HG03354 (cell line): ENCODE measurements at regions not wholly inside any gene's neighbourhood (a gene's known extent, or its start where the extent isn't known, plus 50 kb on each side); places are given as distances from the start of the nearest gene placed in this dataset.

ENCODE experiments used
- ATAC-seq: cut with Tn5 transposase; IDR thresholded peaks from one replicate; pipeline ENCODE4 v1.9.1; 2021; ENCODE audit warnings: mild to moderate bottlenecking; ENCODE audit not compliant: unreplicated experiment, poor library complexity, severe bottlenecking

DNA sequence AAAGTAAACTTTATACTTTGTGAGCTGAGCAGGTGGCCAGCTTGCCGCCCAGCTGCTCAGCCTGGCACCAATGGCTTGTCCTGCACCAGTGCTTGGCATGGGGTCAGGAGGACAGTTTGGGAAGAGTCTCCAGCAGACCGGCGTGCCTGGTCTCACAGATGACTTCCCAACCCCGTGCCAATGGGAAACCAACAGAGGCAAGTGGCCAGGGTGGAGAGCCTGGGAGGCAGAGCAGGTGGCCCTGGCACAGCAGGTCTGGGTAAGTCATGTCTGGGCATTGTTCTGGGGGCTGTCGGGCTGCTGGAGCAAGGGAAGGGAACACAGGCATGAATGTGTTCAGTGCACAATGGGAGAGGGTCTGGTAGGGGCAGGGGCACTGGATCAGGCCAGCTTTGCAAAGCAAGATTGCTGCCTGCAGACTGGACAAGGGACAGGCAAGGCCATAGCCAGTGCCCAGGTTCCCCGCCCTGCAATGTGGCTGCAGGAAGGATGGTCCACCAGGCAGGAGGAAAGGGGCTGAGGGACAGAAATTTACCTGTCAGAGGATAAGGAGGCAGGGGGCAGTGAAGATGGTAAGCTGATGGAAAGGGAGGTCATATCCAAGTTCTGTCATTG is 76.2 kb upstream of the ALDH1B1 start:
- ATAC-seq: no peak

DNA sequence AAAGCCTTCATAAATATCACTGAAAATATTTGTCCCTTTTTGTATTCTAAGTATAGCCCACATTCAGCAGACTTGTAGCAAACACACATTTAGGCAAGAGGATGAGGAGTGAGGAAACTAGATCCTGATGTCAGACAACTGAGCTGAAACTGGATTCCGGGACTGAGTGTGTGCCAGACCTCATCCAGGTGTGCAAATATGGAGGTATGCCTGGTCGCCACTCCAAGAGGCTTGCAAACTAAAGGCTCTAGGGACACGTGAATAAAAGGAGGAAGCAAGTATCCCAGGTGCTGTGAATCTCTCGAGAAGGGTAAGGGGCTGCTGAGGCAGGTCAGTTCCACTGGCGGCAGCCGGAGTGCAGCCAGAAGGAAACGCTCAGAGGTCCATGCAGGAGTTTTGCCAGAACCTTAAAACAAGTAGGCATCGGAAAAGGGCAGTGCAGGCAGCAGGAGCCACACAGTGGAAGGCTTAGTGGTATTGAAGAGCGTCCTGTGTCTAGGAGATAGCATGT is 77.4 kb upstream of the ALDH1B1 start:
- no peak for ATAC-seq

DNA sequence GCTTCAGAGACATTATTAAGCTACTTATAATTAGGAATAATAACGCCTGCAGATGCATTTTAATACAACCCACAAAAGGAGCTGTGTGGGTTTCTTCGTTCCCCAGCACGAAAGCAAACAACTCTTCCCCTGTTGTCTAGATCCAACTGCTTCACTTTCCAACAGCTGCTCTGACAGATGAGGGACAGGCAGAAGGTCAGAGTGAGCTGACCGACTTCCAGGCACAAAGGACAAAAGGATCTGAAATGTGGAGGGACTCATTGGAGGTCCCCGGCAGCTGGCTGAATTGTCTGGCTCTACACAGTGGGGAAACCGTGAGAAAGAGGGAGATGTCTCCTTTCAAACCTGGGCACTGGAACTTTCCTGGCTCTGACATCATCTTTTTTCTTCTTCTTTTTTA is 79.1 kb upstream of the ALDH1B1 start:
- no peak for ATAC-seq

DNA sequence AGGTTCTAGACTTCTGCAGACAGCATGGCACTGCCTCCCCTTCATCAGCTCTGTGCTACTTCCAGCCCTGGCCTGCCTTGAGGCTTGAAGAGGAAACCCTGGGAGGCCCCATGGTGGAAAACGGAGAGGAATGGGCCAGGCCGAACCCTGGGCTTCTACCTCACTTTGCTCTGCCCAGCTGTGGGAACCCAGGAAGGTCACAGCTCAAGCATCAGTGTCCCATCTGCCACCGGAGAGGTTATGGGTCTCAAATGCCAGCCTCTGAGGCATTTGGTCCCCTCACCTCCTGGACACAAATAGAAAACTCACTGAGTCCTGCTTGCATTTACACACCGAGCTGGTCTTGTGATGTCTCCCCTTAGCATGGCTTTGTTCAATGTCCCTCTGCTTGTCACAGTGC is 80.1 kb upstream of the ALDH1B1 start:
- ATAC-seq: no peak

DNA sequence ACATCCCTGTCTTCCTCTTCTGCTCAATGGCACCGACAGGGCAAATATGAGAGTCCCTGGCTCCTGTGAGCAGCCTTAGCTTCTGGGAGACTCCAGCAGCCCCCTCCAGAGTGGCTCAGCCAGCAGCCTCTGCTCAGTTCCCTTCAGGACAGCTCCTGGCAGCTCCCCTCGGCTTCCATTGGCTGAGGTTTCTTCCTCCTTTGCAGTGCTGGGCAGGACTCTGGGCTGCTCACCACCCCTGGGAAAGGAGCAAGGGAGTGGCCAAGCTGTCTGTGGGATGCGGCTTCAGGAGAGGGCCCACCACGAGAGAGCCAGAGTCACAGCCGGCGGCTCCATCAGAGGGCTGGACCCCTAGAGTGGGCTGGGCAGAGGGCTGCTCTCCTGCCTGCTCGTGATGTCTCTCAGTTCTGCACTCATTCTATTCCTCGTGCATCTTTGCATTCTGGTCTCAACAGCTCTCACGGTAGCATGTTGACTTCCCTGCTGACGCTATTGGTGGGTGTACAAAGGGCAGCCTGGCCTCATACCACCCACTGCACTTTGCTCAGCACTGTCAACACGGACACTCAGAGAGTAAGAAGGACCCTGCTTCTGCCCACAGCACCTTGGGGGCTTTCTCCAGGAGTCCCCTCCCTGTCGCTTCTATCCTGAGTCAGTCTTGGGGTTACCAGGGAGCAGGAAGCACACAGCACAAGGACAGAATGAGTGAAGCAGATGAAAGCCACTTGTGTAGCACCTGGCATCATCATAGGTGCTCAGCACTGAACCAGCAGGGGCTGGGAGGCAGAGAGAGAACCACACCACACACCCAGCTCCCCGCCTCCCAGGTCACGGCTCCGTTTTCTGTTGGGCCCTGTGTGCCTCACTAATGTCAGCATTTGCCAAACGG is 80.9 kb upstream of the ALDH1B1 start:
- no peak for ATAC-seq

DNA sequence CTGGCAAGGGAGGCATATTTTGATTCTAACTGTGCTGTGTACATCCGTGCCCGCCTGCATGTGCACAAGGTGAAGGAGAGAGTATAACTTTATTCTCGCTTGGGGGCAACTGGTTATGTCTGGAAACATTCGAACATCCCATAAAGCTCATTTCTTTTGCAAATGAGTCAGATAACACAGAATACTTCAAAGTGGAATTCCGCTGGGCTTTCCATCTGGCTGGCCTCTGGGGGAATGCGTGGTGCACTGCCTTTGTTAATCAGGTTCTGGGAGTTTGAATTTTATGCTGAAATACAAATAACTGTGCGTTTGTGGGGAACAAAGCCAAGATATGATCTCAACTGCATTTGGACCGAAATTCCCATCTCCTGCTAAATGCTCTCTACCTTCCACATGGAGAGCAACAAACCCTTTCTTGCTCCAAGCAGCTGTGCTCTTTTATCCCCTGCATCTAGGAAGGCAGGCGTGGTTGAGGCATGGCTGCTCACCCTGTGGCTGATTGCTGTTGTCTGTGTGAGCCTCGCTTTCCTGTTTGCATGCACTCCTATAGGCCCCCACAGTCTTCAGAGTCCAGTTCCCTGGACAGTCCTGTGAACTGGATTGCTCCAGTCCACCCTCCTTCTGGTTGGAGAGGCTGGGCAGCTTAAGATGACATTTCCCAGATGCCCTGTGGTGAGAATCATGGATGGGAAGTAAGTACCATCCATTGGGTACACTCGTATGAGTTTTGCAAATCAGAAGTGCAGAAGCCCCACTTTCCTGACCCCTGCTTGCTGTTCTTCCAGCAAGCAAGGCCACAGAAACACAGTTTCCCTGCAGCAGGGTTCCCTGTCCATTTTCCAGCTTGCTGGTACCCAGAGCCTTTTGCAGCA is 82.9 kb upstream of the ALDH1B1 start:
- ATAC-seq: no peak

DNA sequence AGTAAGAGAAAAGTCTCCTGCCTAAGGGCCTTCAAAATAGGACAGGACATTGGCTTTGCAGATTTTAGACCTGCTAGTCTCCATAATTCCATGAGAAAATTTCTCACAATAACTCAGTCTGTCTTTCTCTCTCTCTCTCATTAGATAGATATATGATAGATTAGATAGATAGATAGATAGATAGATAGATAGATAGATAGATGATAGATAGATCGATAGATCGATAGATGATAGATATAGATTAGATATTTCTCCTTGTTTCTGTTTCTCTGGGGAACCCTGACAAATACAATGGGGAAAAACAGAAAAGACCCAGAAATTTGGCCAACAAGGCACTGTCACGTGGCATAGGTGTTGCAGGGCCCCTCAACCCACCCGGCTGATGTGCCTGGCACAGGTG is 84.4 kb upstream of the ALDH1B1 start:
- ATAC-seq: no peak

DNA sequence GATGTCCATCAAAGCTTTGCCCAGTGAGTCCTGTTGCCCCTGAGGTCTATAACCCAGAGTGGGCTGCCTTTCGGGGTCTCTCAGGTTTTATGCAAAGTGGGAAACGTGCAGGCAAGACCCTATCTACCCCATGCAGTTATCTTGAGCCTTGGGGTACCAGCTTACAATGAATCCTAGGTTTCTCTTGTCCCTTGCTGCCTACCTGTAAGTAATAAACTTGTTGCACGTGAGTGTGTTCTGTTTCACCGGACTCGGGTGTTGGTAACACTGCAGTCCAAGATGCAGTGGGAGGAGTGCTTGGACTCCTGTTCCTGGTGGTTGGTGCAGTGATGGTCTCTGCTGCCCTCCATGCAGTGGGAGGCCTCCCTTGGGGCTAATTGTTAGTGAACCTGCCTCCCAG is 85.6 kb upstream of the ALDH1B1 start:
- ATAC-seq: no peak

DNA sequence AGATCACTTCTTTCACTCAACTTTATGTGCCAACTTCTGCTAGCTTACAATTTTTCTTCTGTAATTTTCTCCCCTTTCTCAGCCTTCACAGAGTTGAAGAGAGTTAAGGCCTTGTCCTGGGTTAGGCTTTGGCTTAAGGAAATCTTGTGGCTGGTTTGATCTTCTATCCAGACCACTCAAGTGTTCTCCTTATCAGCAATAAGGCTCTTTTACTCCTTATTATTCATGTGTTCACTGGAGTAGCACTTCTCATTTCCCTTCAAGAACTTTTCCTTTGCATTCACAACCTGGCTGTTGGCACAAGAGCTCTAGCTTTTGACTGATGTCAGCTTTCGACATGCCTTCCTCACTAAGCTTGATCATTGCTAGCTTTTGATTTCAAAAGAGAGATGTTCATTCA is 86.9 kb upstream of the ALDH1B1 start:
- ATAC-seq: no peak

DNA sequence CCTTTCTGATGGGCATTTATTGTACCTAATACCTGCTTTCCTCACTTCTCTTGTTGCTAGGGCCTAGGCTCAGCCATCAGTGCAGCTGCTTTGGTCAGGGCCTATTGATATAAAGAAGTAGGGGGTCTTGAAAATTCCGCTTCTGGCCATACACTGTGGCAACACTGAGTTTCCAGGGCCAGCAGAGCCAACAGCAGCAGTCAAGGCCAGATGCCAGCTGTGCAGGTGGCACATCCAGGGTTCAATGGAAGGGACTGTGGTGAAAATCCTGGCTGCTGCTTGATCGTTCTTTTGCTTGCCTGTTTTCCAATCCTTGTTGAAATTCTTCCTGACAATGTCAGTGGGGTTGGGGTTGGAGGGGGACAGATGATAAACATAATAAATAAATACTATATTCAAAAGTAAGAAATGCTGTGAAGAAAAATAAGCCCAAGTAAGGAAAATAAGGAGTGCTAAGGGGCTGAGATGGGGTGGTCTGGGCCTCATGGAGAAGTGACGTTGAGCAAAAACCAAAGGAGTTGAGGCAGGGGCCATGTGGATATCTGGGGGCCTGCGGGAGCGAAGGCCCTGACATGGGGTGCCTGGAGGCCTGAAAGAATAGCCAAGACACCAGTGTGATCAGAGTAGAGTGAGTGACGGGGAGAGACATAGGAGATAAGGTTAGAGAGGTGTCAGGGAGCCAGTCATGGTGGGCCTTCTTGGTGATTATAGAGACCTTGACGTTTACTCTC is 91.0 kb upstream of the ALDH1B1 start:
- ATAC-seq: no peak

DNA sequence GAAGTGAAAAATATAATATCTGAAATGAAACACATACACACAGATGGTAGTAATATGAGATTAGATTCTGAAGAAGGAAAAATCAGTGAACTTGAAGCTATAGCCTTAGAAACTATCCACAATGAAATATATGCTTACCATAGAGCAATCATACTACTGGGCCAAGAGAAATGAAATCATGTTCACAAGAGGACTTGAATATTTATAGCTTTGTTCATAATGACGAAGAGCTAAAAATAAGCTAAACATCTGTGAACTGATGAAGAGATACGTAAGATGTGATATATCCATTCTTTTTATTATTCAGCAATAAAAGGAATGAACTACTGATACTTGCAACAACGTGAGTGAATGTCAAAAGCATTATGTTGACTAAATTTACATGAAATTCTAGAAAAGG is 92.6 kb upstream of the ALDH1B1 start:
- ATAC-seq: no peak

DNA sequence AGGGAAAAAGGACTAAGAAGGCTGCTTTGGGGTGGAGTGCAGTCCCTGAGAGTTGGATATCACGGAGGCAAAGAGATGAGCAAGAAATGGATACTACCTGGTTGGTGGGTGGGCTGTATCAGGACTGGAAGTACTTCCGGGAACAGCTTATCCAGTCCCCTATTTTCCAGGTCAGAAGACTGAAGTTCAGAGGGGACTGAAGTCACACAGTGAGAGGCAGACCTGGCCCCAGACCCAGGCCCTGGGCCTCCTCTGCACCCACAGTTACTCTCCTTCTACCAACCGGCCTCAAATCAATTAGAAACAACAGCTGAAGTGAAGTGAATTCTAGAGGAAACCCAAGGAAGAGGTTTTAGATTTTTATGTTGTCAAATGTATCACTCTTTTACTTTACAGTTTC is 93.6 kb upstream of the ALDH1B1 start:
- ATAC-seq: no peak

DNA sequence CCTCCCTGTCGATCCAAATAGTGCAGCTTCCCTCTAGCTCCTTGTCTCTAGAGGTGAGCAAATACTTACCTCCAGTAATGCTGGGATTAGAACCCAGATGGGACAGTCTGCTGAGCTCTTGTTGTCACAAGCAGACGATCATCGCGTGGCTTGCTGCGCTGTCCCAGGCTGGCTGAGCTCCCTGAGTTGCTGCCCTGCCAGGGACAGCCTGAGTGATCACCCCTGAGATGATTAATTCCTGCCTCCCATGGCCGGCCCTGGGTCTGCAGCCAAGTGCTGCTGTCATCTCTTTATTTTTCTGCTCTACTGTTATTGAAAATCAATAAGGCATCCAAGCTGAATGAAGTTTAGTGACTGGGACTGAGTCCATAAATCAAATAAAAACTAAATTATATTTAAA is 94.0 kb upstream of the ALDH1B1 start:
- no peak for ATAC-seq

DNA sequence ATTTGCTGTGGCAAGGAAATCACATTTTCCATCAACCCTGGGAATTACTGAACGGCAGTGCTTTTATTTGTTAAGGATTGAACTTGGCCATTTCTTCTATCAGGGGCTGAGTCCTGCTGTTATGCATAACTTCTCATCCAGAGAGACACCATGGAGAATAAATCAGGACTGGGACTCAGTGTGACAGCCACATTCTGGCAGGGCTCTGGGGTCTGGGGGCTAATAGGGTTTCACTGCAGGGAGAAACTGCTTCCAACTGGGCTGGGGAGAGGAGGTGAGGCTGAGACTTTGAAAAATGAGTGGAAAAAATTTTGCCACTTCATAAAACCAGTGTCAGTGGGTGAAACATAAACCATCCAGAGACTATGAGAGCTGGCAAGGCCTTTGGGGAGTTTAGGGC is 95.7 kb upstream of the ALDH1B1 start:
- no peak for ATAC-seq

DNA sequence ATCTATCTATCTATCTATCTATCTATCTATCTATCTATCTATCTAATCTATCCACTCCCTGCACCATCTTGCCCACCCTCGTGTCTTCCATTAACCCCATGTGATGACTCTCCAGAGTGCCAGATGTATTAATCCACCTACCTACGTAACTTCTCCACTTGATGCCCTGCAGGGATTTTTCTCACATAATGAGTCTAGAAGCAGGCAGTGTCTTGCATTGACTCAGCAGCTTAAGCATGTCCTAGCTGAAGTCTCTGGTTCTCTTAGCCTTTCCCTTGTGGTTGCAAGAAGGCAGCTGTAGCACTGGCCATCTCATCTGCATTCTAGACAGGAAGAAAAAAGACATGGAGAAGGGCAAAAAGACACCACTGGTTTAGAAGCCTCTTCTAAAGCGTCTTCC is 96.7 kb upstream of the ALDH1B1 start:
- ATAC-seq: no peak

DNA sequence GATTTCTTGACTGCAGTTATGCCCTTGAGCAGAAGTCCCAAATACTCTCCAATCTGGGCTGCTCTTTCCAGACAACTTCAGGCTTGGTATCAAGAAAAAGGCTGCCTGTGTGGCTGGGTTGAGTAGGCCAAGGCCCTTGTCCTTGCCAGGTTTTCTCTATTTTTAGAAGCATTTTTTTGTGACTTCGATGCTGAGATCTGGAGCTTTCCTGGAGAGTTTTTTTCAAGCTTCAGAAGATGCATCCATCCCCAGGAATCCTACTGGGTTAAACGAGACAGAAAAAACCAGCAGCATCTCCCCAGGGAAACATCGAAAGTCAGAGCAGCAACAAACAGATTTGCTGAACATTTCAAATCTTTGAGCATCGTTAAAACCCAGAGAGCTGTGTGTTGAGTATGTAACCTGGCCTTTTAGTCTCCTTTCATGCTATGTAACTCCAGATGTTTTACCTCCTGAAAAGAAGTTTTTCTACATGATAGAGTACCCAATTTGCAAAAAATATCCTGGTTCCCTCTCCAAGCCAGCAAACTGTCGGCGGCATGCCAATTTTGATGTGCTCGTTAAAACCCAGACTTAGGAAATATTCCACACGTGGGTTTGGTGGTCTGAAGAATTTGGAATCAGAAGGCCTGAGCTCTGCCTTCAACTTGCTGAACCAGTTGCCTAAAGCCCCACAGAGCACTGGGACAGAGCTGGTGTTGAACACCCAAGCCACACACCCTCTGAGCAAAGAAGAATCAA is 98.1 kb upstream of the ALDH1B1 start:
- ATAC-seq: no peak

DNA sequence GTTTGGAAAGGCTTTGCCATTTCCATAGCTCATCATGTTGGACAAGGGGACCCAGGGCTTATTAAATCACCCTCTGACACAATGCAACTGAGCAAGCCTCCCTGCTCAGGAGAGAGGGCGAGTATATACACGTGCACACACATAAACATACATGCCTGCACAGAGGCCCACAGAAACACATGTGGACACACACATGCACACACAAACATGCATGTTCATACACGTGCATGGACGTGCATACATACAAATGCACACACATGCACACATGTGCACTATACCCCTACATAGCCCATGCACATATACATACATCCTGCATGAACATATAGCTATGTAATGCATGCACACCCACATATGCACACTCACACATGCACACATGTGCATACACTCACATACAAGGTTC is 99.5 kb upstream of the ALDH1B1 start:
- ATAC-seq: no peak

DNA sequence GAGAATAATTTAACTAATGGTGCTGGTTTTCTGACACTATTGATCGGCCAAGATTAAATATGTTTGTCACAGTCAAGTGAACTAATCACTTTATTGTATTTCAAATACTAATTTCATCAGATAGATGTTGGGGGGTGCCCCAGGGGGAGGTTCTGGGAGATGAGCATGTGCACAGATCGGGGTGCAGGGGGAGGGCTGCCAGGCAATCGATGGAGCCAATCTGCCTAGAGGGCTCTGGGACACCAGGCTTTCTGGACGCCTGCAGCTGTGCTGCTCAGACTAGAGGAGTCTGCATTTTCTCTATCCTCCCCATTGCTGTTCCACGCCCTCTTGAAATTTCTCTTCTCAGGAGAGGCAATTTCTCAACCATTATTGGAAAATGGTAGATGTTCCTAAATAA is 100.0 kb upstream of the ALDH1B1 start:
- ATAC-seq: no peak

DNA sequence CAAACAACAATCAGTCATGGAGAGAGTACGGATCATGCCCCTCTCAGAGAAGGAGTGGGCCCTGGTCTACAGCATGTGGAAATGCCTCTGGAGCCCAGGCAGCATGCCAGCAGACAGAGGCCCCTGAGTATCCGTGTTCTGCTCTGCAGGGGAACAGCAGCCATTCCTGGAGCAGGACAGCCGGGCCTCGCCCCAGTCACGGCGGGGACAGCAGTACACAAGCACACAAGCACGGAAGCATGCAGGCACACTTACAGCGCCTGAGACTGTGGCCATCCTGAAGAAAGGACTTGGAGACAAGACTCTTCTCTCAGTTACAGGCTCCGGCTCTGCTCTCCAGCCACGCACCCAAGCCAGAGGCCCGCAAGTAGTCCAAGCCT is 102.6 kb upstream of the ALDH1B1 start:
- ATAC-seq: no peak
